Amniotic stem cell (primary cell): ENCODE measurements at regions not wholly inside any gene's neighbourhood (a gene's known extent, or its start where the extent isn't known, plus 50 kb on each side); places are given as distances from the start of the nearest gene placed in this dataset.
A peak's percentile ranks its signal among the peaks of the same experiment; 100 is the strongest.
"Not testable (repeated sequence)": the region's sequence is repeated elsewhere in the genome, so short reads cannot be mapped to it uniquely, and the experiment has no call there.

ENCODE experiments used
- DNase-seq: peaks from one replicate; lab custom pipeline; 2025; lab: John Stamatoyannopoulos, UW

GRCh38 chr7:55261386-55261770, 103.8 kb upstream of the LANCL2 start:
- no peak for DNase-seq

- not testable (repeated sequence) for DNase-seq
Observed at GRCh38 chr7:55265328-55265727, 99.8 kb upstream of the LANCL2 start.

GRCh38 chr7:55265836-55266642, 99.1 kb upstream of the LANCL2 start:
- DNase-seq: no peak

- no peak for DNase-seq
Observed at GRCh38 chr7:55271069-55271626, 94.0 kb upstream of the LANCL2 start.

- no peak for DNase-seq
Observed at GRCh38 chr7:55271661-55272060, 93.5 kb upstream of the LANCL2 start.

- DNase-seq: no peak
Observed at GRCh38 chr7:55272328-55272727, 92.8 kb upstream of the LANCL2 start.

GRCh38 chr7:55273186-55273980, 91.8 kb upstream of the LANCL2 start:
- no peak for DNase-seq

GRCh38 chr7:55274156-55274555, 91.0 kb upstream of the LANCL2 start:
- no peak for DNase-seq

GRCh38 chr7:55275291-55276200, 89.6 kb upstream of the LANCL2 start:
- DNase-seq: no peak

- DNase-seq: no peak
Observed at GRCh38 chr7:55276572-55277295, 88.4 kb upstream of the LANCL2 start.

- no peak for DNase-seq
Observed at GRCh38 chr7:55277916-55278315, 87.2 kb upstream of the LANCL2 start.

GRCh38 chr7:55278321-55278720, 86.8 kb upstream of the LANCL2 start:
- DNase-seq: no peak

GRCh38 chr7:55279080-55279845, 85.9 kb upstream of the LANCL2 start:
- no peak for DNase-seq

GRCh38 chr7:55280031-55280454, 85.1 kb upstream of the LANCL2 start:
- peak; percentile 48 for DNase-seq

- no peak for DNase-seq
Observed at GRCh38 chr7:55285665-55286064, 79.5 kb upstream of the LANCL2 start.

GRCh38 chr7:55286666-55287065, 78.5 kb upstream of the LANCL2 start:
- DNase-seq: no peak

- DNase-seq: no peak
Observed at GRCh38 chr7:55288070-55288824, 76.9 kb upstream of the LANCL2 start.

- no peak for DNase-seq
Observed at GRCh38 chr7:55296070-55296469, 69.1 kb upstream of the LANCL2 start.

GRCh38 chr7:55299273-55299967, 65.7 kb upstream of the LANCL2 start:
- no peak for DNase-seq
